ENCODE measurements at regions not wholly inside any gene's neighbourhood (a gene's known extent, or its start where the extent isn't known, plus 50 kb on each side); places are given as distances from the start of the nearest gene placed in this dataset.
"Not testable (repeated sequence)": the region's sequence is repeated elsewhere in the genome, so short reads cannot be mapped to it uniquely, and the experiment has no call there.

- TF ChIP-seq SRF (IDR thresholded peaks at IDR 0.05; ENCODE audit: low read depth, low read length): no peak
- no peak for TF ChIP-seq BCL11A (IDR thresholded peaks at IDR 0.05; ENCODE audit: low read depth in 2 of 2, low read length in 2 of 2)
- no peak for TF ChIP-seq MAFK (IDR thresholded peaks at IDR 0.05; ENCODE audit: low read depth, low read length)
- TF ChIP-seq CBX8 (IDR thresholded peaks at IDR 0.05; ENCODE audit: borderline replicate concordance, low read depth, low read length): no peak
- TF ChIP-seq ATF2 (IDR thresholded peaks at IDR 0.05; ENCODE audit: low read length): no peak
Measured at GRCh38 chr1:242806324-242806723, 281.8 kb upstream of the PLD5 start (continued).

- H2BK120ac ChIP-seq (replicated peaks; ENCODE audit: low read depth, low read length); H3K79me2 ChIP-seq (ENCODE audit: control insufficient read depth in 1 of 2, insufficient read depth in 2 of 2, low read length in 2 of 2); H3K23me2 ChIP-seq (ENCODE audit: low read depth, low read length); H3K36me3 ChIP-seq (ENCODE audit: control insufficient read depth in 2 of 4, insufficient read depth in 4 of 4, low read length in 3 of 4); H2AFZ ChIP-seq (ENCODE audit: low read length); H2BK12ac ChIP-seq (ENCODE audit: low read depth, low read length); H2BK15ac ChIP-seq (ENCODE audit: low read length); H4K8ac ChIP-seq (ENCODE audit: extremely low read depth, insufficient read depth, low read length); H3K18ac ChIP-seq (ENCODE audit: extremely low read depth, low read length); FAIRE-seq; CTCF ChIA-PET (ENCODE audit: partially characterized antibody); H3K27me3 ChIP-seq (replicated peaks in 1 of 4; ENCODE audit: control insufficient read depth in 3 of 4, extremely low read depth in 1 of 4, insufficient read depth in 3 of 4, low read length in 3 of 4); H3K56ac ChIP-seq (replicated peaks; ENCODE audit: insufficient read length, low read depth, low read length); H2BK20ac ChIP-seq (ENCODE audit: low read length); H2AK5ac ChIP-seq (ENCODE audit: low read depth, low read length); H3K9me3 ChIP-seq (ENCODE audit: insufficient read depth in 2 of 2, low read depth in 1 of 2, low read length in 1 of 2); H3K14ac ChIP-seq (ENCODE audit: insufficient read length); H2BK5ac ChIP-seq (ENCODE audit: low read depth, low read length); H4K20me1 ChIP-seq (replicated peaks in 1 of 2; ENCODE audit: control insufficient read depth in 1 of 2, insufficient read depth in 2 of 2, low read length in 2 of 2); H3K27ac ChIP-seq (ENCODE audit: low read depth, low read length); H3K23ac ChIP-seq (ENCODE audit: insufficient read length); H4K5ac ChIP-seq (ENCODE audit: insufficient read length, low read depth, low read length); POLR2A ChIA-PET (ENCODE audit: partially characterized antibody); H3K79me1 ChIP-seq (ENCODE audit: low read depth, low read length); H3K9ac ChIP-seq (replicated peaks in 1 of 4; ENCODE audit: extremely low read depth in 1 of 4, low read depth in 3 of 4, low read length in 3 of 4); H4K91ac ChIP-seq (replicated peaks; ENCODE audit: insufficient read length, low read length); H3K4me1 ChIP-seq (replicated peaks in 1 of 4; ENCODE audit: control insufficient read depth in 3 of 4, insufficient read depth in 4 of 4, low read length in 3 of 4); H3K4me2 ChIP-seq (ENCODE audit: insufficient read depth in 1 of 2, low read depth in 2 of 2, low read length in 2 of 2); H3K4me3 ChIP-seq (ENCODE audit: extremely low read depth in 1 of 4, insufficient read depth in 2 of 4, low read depth in 3 of 4, low read length in 4 of 4); H3K4ac ChIP-seq (replicated peaks; ENCODE audit: insufficient read length, low read depth, low read length); DNase-seq (ENCODE audit: low read depth in 1 of 2, low spot score in 2 of 2): not testable (repeated sequence)
- 88% methylated on average over 1 of the region's 1 CpG; no CpG with 5 or more reads in 1 of the 2 experiments for WGBS, 2 experiments (ENCODE audit: extremely low coverage in 1 of 2, insufficient coverage in 1 of 2, insufficient read length in 1 of 2, insufficient replicate concordance in 2 of 2, low coverage in 1 of 2, low lambda C conversion rate in 2 of 2, missing lambda C conversion rate in 1 of 2)
Measured at GRCh38 chr1:242805360-242805759, 280.9 kb upstream of the PLD5 start.
